Tibial nerve (tissue), 4 donors: ENCODE measurements at regions not wholly inside any gene's neighbourhood (a gene's known extent, or its start where the extent isn't known, plus 50 kb on each side); places are given as distances from the start of the nearest gene placed in this dataset.

Experiments used
- DNase-seq, 2 donors: peaks; one replicate each; pipeline ENCODE4 v3.0.0-alpha.2; 2019; ENCODE audit warnings: low spot score in 2 of 2
- H3K27ac ChIP-seq, 4 donors: fragments of 200-600 bp; sonication (generic) in 3 of 4; one replicate each; pipeline ENCODE4 v1.5.1; 2017 to 2019; ENCODE audit warnings: mild to moderate bottlenecking in 1 of 4
- H3K27me3 ChIP-seq, 2 donors: fragments of 200-600 bp; sonication (generic) in 1 of 2; one replicate each; pipeline versions ENCODE4 v1.5.1 to v1.6.0; 2017 to 2019
- H3K36me3 ChIP-seq, 3 donors: fragments of 200-600 bp; sonication (generic); one replicate each; pipeline ENCODE4 v1.5.1; 2018 to 2019
- H3K4me1 ChIP-seq, 4 donors: fragments of 200-600 bp; sonication (generic) in 3 of 4; one replicate each; pipeline ENCODE4 v1.5.1; 2017 to 2019
- H3K4me3 ChIP-seq, 4 donors: fragments of 200-600 bp; sonication (generic) in 3 of 4; one replicate each; pipeline ENCODE4 v1.5.1; 2017 to 2019; ENCODE audit warnings: mild to moderate bottlenecking in 1 of 4, moderate library complexity in 1 of 4
- H3K9me3 ChIP-seq, 4 donors: fragments of 200-600 bp; sonication (generic) in 3 of 4; one replicate each; pipeline ENCODE4 v1.5.1; 2017 to 2019
- EP300 ChIP-seq, 2 donors: sonication (generic); formaldehyde crosslinking; IDR thresholded peaks; one replicate each; pipeline ENCODE4 v1.6.1; 2017; ENCODE audit warnings: antibody characterized with exemption in 2 of 2, mild to moderate bottlenecking in 1 of 2
- POLR2A ChIP-seq, 2 donors: fragments of 450-650 bp; IDR thresholded peaks; one replicate each; pipeline ENCODE4 v1.6.1; 2017; ENCODE audit warnings: antibody characterized with exemption in 2 of 2, mild to moderate bottlenecking in 2 of 2, moderate library complexity in 2 of 2
- WGBS, 2 donors: methylation state at CpG; one replicate each; pipeline ENCODE4 v1.1.5; 2018; 5-methylcytosine and 5-hydroxymethylcytosine counted together
- TF ChIP-seq, protein P1 (sequence below), 5 experiments: fragments of 200-600 bp in 3 of 5; fragments of 450-650 bp in 2 of 5; sonication (generic) in 3 of 5; IDR thresholded peaks; one replicate each; pipeline ENCODE4 v1.5.1; 2016 to 2019; ENCODE audit warnings: antibody characterized with exemption in 5 of 5, mild to moderate bottlenecking in 3 of 5, moderate library complexity in 2 of 5

DNA sequence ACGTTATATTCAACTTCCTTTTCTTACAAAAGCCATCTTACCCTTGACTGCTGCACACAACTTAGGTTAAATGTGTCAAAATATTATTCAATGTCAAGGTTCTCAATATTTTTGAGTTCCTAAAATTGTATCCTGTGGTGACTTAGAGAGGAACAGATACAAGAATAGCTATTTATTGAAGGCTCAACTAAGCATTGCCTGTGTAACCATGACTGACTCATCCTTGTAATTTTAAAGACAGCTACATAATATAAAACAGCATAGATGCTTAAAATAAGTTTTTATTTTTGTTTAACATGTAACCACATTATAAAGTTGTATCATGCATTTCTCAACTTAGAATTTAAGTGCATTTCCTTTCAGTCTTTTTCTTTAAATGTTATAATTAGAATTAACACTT, 312.9 kb upstream of the RGMB start:
- TF ChIP-seq EP300 (IDR thresholded peaks at IDR 0.05) (no peak), POLR2A (IDR thresholded peaks at IDR 0.05) (no peak)
- TF ChIP-seq, protein P1, sequence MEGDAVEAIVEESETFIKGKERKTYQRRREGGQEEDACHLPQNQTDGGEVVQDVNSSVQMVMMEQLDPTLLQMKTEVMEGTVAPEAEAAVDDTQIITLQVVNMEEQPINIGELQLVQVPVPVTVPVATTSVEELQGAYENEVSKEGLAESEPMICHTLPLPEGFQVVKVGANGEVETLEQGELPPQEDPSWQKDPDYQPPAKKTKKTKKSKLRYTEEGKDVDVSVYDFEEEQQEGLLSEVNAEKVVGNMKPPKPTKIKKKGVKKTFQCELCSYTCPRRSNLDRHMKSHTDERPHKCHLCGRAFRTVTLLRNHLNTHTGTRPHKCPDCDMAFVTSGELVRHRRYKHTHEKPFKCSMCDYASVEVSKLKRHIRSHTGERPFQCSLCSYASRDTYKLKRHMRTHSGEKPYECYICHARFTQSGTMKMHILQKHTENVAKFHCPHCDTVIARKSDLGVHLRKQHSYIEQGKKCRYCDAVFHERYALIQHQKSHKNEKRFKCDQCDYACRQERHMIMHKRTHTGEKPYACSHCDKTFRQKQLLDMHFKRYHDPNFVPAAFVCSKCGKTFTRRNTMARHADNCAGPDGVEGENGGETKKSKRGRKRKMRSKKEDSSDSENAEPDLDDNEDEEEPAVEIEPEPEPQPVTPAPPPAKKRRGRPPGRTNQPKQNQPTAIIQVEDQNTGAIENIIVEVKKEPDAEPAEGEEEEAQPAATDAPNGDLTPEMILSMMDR (IDR thresholded peaks at IDR 0.05): no peak
- Histone ChIP-seq H3K27ac (no peak overlapping the region), H3K9me3 (no peaks in the 10 kb centered on the region), H3K36me3 (no peaks in the 10 kb centered on the region), H3K4me3 (no peak overlapping the region), H3K4me1 (peaks cover 0 to 2% (median 0%) of the 10 kb centered on the region in 4 donors), H3K27me3 (no peaks in the 10 kb centered on the region)
- DNase-seq: no peak
- 90 to 94% methylated on average over 1 of the region's 1 CpG for WGBS, 2 donors

DNA sequence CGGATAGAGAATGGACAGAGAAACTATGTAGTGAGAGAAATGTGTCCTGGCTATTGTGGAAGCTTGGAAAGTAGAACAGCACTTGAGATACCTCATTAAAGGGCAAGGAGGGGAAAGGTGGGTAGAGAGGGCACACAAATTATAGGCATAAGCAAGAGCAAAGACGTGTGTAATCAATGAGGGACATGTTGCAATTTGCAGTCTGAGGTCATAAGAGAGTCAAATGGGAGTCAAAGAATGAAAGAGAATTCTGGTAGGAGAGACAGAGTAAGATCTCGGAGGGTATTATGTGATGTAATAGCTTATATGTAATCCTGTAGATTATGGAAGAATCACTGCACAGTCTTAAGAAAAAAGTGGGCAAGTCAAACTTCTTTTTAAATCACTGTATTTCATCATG, 312.0 kb upstream of the RGMB start:
- DNase-seq: no peak
- H3K27ac ChIP-seq: no peak overlapping the region
- no peaks in the 10 kb centered on the region for H3K9me3 ChIP-seq
- H3K4me1 ChIP-seq: no peaks in the 10 kb centered on the region
- TF ChIP-seq, protein P1 (IDR thresholded peaks at IDR 0.05): no peak
- no peak for TF ChIP-seq POLR2A (IDR thresholded peaks at IDR 0.05)
- no peak for TF ChIP-seq EP300 (IDR thresholded peaks at IDR 0.05)
- 74 to 78% methylated on average over 3 of the region's 3 CpGs for WGBS, 2 donors
- H3K36me3 ChIP-seq: no peaks in the 10 kb centered on the region
- H3K27me3 ChIP-seq: no peaks in the 10 kb centered on the region
- H3K4me3 ChIP-seq: no peak overlapping the region

DNA sequence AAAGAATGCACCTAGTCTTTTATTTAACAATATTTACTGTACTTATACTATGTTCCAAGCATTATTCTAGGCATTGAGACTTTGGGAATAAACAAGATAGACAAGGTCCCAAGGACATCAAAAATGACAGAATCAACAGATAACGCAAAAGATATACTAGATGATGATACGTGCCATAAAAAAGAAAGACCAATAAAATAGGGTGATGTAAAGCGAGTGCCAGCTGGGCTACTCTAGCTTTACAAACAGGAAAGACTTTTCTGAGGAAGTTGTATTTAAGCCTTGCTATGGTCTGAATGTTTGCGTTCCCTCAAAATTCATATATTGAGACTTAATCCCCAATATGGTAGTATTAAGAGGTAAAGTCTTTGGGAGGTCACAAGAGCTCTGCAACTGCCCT, 310.2 kb upstream of the RGMB start:
- Histone ChIP-seq H3K4me1 (no peaks in the 10 kb centered on the region), H3K9me3 (no peaks in the 10 kb centered on the region), H3K4me3 (no peak overlapping the region), H3K36me3 (no peaks in the 10 kb centered on the region), H3K27ac (no peak overlapping the region), H3K27me3 (no peaks in the 10 kb centered on the region)
- DNase-seq: no peak
- TF ChIP-seq, protein P1 (IDR thresholded peaks at IDR 0.05): no peak
- TF ChIP-seq EP300 (IDR thresholded peaks at IDR 0.05) (no peak), POLR2A (IDR thresholded peaks at IDR 0.05) (no peak)
- 96 to 99% methylated on average over 4 of the region's 4 CpGs for WGBS, 2 donors

DNA sequence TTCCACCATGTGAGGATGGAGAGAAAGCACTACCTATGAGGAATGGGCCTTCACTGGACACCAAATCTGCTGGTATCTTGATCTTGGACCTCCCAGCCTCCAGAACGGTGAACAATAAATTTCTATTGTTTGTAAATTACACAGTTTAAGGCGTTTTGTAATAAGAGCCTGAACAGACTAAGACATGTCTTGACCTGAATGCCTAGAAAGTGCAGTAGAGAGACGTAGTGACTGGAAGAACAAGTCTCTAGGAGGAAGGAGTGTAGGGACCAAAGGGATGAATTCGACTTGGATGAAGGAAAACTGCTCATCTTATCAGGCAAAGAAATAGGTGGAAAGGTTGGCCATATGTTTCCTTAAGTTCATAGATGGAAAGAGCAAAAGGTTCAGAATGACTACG, 309.8 kb upstream of the RGMB start:
- no peak overlapping the region for H3K27ac ChIP-seq
- 70 to 80% methylated on average over 4 to 5 of the region's 5 CpGs for WGBS, 2 donors
- H3K4me3 ChIP-seq: no peak overlapping the region
- no peaks in the 10 kb centered on the region for H3K9me3 ChIP-seq
- no peak for TF ChIP-seq EP300 (IDR thresholded peaks at IDR 0.05)
- TF ChIP-seq POLR2A (IDR thresholded peaks at IDR 0.05): no peak
- TF ChIP-seq, protein P1 (IDR thresholded peaks at IDR 0.05): no peak
- no peak for DNase-seq
- H3K27me3 ChIP-seq: no peaks in the 10 kb centered on the region
- no peaks in the 10 kb centered on the region for H3K4me1 ChIP-seq
- H3K36me3 ChIP-seq: no peaks in the 10 kb centered on the region

DNA sequence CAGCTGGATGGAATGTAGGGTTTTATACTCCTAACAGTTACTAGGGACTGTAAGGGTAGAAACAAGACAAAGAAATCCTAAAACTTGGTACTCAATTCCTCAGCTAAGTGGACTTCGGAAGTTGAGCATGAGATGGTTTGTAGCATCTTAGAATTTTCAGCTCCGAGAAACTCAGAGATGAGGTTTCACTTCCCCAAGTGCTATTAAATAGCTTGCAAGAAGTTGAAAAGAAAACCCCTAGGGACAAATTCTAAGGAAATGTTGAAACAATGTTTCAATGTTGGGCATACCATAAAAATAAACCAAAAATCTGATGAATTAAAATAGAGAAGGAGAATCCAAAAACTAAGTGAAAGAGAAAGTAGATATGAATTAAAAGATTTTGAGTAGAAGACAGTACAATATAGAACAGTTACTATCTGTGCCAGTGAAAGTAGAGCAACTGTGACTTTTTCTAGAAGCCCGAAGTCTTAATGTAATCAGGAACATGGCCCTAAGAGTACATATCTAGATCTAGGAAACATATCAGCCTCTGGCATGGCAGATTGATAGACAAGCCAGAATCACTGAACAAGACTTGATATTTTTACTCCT, 308.6 kb upstream of the RGMB start:
- WGBS, 2 donors: 88 to 89% methylated on average over 3 of the region's 3 CpGs
- no peak overlapping the region for H3K4me3 ChIP-seq
- no peaks in the 10 kb centered on the region for H3K36me3 ChIP-seq
- TF ChIP-seq EP300 (IDR thresholded peaks at IDR 0.05) (no peak), POLR2A (IDR thresholded peaks at IDR 0.05) (no peak)
- TF ChIP-seq, protein P1 (IDR thresholded peaks at IDR 0.05): no peak
- H3K9me3 ChIP-seq: no peaks in the 10 kb centered on the region
- DNase-seq: no peak
- H3K27ac ChIP-seq: no peak overlapping the region
- no peaks in the 10 kb centered on the region for H3K4me1 ChIP-seq
- H3K27me3 ChIP-seq: no peaks in the 10 kb centered on the region
